ENCODE measurements at regions not wholly inside any gene's neighbourhood (a gene's known extent, or its start where the extent isn't known, plus 50 kb on each side); places are given as distances from the start of the nearest gene placed in this dataset.

DNA sequence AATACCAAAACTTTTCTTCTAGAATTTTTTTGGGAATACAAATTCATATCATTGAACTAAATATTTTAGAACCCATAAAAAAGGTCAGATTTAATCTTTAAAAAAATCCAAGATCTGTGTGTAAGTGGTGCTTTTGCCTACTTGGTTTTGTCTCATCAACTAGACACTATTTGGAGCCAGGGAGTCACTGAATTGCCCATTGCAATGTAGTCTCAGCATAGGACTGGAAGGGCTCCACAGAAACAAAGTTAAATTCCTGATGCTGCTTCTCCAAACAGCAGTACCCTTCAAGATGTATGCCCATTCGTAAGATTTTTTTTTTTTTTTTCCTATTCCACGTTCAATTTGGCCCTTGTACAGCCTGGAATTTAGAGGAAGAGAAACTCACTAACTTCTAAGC is 208.0 kb upstream of the MPDZ start:
- DNase-seq (ENCODE audit: low spot score): no peak

- no peak for DNase-seq (ENCODE audit: low spot score)
Observed at GRCh38 chr9:13487071-13487470, 207.6 kb upstream of the MPDZ start.

- peak; percentile 57 for DNase-seq (ENCODE audit: low spot score)
Observed at GRCh38 chr9:13485068-13485596, 205.6 kb upstream of the MPDZ start.

DNA sequence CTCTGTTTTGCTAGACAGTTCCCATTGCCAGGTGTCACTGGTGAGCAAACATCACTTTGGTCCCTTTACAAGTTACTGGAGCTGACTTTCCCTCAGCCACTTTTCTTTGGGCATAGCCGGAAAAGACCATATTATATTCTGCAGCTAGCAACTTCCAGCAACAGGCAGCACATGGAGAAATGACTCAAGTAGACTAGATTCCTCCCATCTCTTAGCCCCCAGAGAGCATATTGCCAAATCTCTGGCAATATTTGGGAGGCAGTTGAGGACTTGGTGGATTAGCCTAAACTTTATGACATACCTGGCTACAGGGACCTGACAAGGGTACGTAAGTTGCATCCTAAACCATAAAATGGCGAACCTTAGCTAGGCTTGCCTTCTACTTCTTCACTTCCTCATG is 204.7 kb upstream of the MPDZ start:
- DNase-seq (ENCODE audit: low spot score): no peak

GRCh38 chr9:13481274-13481673 is 201.8 kb upstream of the MPDZ start:
- no peak for DNase-seq (ENCODE audit: low spot score)

DNA sequence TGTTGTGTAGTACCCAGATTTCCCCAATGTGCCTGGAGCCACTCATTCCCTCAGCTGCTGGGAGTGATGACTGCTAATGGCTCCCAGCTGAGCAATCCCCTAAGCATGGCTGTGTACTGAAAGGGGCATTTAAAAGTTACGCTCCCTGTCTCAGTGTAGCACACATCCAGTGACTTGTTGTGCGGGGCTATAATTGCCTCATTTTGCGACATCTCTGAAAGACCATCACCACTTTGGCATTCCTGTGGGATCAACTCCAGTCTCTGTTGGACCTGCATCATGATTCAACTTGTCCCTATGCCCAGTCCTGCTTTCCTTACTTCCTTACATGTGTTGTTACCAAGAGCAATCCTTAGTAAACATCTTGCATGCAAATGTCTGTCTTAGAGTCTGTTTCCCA is 201.2 kb upstream of the MPDZ start:
- DNase-seq (ENCODE audit: low spot score): no peak

DNA sequence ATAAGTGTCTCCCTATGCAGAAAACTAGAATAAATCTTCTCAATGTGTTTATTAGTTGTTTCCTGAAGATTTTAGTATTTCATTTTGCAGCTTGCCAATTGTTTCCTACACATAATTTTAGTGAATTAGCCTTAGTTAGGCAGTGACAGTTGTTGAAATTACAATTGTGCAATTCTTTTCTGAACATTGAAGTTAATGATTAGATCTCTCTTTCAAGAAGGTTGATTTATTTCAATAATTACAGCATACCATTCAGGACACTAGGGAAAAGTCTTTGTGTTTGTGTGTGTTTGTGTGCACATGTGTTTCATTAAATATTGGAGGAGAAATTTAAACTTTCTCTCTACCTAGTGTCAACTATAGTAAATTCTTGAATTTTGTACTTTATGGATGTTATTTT is 199.6 kb upstream of the MPDZ start:
- no peak for DNase-seq (ENCODE audit: low spot score)

- DNase-seq (ENCODE audit: low spot score): no peak
Observed at GRCh38 chr9:13478639-13479038, 199.1 kb upstream of the MPDZ start.

DNA sequence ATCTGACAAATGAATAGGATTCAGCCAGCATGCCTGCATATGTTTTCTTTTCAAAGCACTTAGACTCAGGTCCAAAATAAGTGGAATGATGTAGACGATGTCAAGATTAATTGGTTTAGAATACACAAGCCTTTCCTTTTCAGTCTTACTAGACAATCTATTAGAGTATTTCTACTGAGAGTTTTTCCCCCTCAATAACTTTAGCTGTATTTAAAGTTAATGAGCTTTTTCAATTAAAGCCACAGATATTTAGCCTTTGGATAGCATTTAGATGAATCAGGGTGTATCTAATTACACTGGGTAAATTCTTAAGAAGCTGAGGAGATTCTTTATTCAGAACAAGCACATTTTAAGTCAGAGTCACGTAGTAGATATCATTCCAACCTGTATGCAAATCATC is 198.7 kb upstream of the MPDZ start:
- DNase-seq (ENCODE audit: low spot score): no peak

DNA sequence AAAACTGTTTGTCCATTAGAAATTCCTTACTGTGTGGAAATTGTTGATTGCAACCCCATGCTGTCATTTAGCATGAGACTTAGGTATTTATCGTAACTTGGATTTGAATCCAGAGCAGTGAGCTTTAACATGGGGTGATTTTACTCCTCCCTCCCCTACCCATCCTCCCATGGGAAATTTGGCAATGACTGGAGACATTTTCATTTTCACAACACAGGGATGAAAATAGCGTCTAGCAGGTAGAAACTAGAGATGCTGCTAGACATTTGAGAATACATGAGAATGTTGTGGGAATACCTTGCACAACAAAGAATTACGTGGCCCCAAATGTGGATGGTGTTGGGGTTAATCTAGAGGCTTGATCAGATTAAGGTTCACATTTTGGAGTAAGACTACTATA is 191.3 kb upstream of the MPDZ start:
- no peak for DNase-seq (ENCODE audit: low spot score)

GRCh38 chr9:13467157-13467556 is 187.7 kb upstream of the MPDZ start:
- no peak for DNase-seq (ENCODE audit: low spot score)

- no peak for DNase-seq (ENCODE audit: low spot score)
Observed at GRCh38 chr9:13461414-13461991, 182.0 kb upstream of the MPDZ start.

- DNase-seq (ENCODE audit: low spot score): no peak
Observed at GRCh38 chr9:13459071-13459470, 179.6 kb upstream of the MPDZ start.

DNA sequence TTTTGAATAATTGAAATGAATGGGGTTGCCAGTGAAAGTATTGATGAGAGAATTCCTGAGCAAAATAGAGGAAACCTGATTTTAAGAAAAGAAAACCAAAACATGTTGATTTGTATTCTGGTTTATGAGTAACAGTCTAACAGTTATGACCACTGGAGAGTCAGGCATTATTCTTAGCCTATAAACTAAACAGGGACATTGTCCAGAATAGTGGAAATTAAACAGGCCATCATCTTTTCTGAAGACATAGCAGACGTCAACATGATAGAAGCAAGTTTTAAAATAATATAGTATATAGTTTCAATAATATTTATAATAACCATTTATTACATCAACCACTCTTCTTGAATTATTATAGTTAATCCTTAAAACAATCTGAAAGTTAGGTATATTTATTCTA is 178.3 kb upstream of the MPDZ start:
- no peak for DNase-seq (ENCODE audit: low spot score)

GRCh38 chr9:13450723-13451122 is 171.2 kb upstream of the MPDZ start:
- DNase-seq (ENCODE audit: low spot score): peak; percentile 4

DNA sequence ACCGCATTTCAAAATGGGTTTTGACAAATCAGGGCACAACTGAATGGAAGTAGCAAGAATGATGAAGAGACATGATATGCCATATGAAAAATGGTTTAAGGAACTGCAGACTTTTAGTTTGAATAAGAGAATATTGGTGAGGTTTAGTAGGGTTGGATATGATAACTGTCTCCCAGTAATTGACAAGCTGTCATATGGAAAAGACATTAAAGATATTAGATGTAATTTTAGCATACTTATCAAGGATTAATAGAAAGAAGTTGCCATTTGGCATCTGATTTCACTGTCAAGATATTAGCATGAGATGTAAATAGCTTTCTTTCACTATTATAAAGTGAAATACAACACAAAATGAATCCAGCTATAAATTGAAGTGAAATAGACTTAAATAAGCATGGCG is 169.0 kb upstream of the MPDZ start:
- DNase-seq (ENCODE audit: low spot score): no peak

GRCh38 chr9:13447843-13448422 is 168.4 kb upstream of the MPDZ start:
- no peak for DNase-seq (ENCODE audit: low spot score)

DNA sequence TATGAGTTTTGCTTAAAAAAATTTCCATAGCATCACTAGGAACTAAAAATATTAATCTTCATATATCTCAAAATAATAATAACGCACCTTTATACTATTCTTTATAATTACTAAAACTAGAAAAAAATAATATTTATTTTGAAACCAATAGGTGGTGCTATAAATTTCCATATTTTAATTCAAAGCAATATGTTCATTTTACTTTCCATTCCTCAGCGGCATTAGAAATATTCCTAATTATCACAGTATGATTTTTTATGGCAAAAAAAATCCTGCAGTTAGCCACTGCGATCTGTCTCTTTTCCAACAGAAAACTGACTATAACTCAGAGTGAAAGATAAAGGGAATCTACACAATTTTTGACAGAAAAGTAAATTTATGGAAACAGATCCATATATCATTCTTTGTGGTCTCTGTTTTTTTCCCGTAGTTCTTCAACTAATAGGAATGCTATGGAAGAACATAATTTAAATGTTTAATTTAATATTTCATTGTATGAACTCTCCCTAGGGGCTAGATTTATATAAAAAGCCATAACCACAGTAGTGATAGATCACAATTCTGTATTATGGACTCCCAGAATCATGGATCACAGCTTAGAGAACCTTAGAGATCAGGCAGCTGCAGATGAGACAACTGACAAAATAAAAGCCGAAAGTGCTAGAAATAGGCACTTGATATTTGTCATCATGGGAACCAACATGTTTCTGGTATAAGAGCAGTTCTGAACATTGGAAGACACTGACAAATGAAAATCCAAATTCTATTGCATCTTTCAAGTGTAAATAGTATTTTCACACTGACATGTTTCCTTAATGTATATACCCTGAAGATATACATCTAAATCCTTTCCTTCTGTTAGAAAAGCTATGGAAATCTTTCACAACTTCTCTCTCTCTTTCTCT is 167.7 kb upstream of the MPDZ start:
- DNase-seq (ENCODE audit: low spot score): no peak

DNA sequence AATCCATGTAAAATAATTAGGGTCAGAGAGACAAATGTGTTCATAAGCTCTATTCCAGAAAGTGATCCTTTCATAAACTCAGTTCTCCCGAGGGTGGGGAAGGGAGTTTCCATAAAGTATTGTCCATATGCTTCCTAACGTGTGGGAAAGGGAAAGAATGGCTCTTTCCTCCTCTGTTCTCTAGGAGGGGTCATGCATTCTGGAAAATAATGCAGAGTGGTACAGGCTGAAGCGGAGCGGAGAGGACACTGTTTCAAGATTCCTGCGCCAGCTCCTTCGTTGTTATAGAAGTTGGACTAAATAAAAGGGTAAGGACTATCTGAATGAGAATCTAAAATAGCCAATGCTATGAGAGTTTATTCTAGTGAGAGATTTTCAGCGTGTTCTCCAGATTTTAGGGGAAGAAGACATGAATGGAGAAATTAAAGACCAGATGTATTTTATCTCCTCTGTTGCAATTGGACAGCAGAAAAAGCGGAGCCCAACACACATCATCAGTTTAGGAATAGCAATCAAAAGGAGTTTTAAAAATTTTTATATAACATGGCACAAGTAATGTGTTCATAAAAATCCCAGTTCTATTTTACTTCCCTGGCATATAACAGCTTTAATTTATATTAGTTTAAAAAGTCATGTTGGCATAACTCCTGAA is 166.9 kb upstream of the MPDZ start:
- DNase-seq (ENCODE audit: low spot score): no peak

GRCh38 chr9:13445103-13445500 is 165.6 kb upstream of the MPDZ start:
- no peak for DNase-seq (ENCODE audit: low spot score)

- no peak for DNase-seq (ENCODE audit: low spot score)
Observed at GRCh38 chr9:13444245-13445102, 165.0 kb upstream of the MPDZ start.
